Adipocyte (in vitro differentiated cells): ENCODE measurements at regions not wholly inside any gene's neighbourhood (a gene's known extent, or its start where the extent isn't known, plus 50 kb on each side); places are given as distances from the start of the nearest gene placed in this dataset.

Experiments used
- DNase-seq: peaks from one replicate; pipeline ENCODE4 v3.0.0-alpha.2; 2015; ENCODE audit warnings: low read depth
- H3K27me3 ChIP-seq: replicated peaks from 2 replicates; pipeline ENCODE4 v1.7.0; 2013; ENCODE audit warnings: mild to moderate bottlenecking, low read length, moderate library complexity; ENCODE audit not compliant: control insufficient read depth, insufficient read depth
- H3K36me3 ChIP-seq: 2 replicates; pipeline ENCODE4 v1.7.0; 2013; ENCODE audit warnings: low read length, mild to moderate bottlenecking, moderate library complexity; ENCODE audit not compliant: control insufficient read depth, insufficient read depth, severe bottlenecking
- H3K4me1 ChIP-seq: 2 replicates; pipeline ENCODE4 v1.7.0; 2013; ENCODE audit warnings: mild to moderate bottlenecking, low read length, moderate library complexity; ENCODE audit not compliant: control insufficient read depth, insufficient read depth
- H3K4me3 ChIP-seq: 2 replicates; pipeline ENCODE4 v1.7.0; 2013; ENCODE audit warnings: mild to moderate bottlenecking, low read length, moderate library complexity
- H3K9ac ChIP-seq: 2 replicates; pipeline ENCODE4 v1.7.0; 2013; ENCODE audit warnings: mild to moderate bottlenecking, low read length, moderate library complexity
- H3K9me3 ChIP-seq: 2 replicates; pipeline ENCODE4 v1.7.0; 2013; ENCODE audit warnings: mild to moderate bottlenecking, low read length, moderate library complexity; ENCODE audit not compliant: control insufficient read depth

GRCh38 chr7:108697254-108697653 is 127.6 kb downstream of the DNAJB9 start:
- DNase-seq: no peak
- no peaks in the 10 kb centered on the region for H3K9me3 ChIP-seq
- no peak overlapping the region for H3K9ac ChIP-seq
- H3K36me3 ChIP-seq: no peaks in the 10 kb centered on the region
- no peak overlapping the region for H3K4me3 ChIP-seq
- H3K27me3 ChIP-seq: no peaks in the 10 kb centered on the region
- no peaks in the 10 kb centered on the region for H3K4me1 ChIP-seq

DNA sequence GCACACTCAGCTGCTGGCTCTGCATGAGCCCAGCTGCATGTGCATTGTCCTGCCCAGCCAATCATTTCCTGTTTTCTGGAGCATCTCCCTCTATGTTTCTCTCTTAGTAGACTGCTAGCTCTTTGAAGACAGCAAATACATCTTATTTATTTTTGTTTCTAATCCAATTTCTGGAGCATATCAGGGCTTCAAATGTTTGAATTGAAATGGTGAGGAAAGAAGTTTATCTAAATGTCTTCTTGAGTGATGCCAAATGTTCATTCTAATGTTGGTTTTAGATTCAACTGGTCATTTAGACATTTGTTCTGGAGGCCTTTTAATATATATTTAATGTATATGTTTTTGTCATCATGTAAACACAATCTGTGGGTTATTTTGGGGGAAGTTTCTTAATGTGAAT is 141.9 kb downstream of the DNAJB9 start:
- Histone ChIP-seq H3K4me1 (no peaks in the 10 kb centered on the region), H3K9ac (no peak overlapping the region), H3K9me3 (no peaks in the 10 kb centered on the region), H3K27me3 (no peaks in the 10 kb centered on the region), H3K4me3 (no peak overlapping the region), H3K36me3 (no peaks in the 10 kb centered on the region)
- DNase-seq: no peak

DNA sequence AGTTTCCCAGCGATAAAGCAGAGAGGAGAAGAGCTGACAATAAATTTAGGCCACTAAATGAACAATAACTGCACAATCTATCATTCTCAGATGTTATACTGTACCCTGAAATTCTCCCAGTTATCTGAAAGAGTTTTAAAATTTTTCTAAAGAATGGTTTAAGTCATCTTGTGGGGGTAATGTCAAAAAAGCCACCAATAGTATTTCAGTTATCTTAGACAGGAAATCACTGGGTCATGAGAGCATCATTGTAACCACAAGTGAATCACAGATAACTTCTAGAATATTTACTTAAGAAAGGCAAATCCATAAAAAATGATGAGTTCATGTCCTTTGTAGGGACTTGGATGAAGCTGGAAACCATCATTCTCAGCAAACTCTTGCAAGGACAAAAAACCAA is 147.1 kb downstream of the DNAJB9 start:
- no peak for DNase-seq
- H3K9me3 ChIP-seq: no peaks in the 10 kb centered on the region
- no peak overlapping the region for H3K9ac ChIP-seq
- no peaks in the 10 kb centered on the region for H3K36me3 ChIP-seq
- no peaks in the 10 kb centered on the region for H3K4me1 ChIP-seq
- H3K27me3 ChIP-seq: no peaks in the 10 kb centered on the region
- H3K4me3 ChIP-seq: no peak overlapping the region

GRCh38 chr7:108717781-108718180 is 148.1 kb downstream of the DNAJB9 start:
- Histone ChIP-seq H3K9me3 (no peaks in the 10 kb centered on the region), H3K36me3 (no peaks in the 10 kb centered on the region), H3K9ac (no peak overlapping the region), H3K4me3 (no peak overlapping the region), H3K4me1 (no peaks in the 10 kb centered on the region), H3K27me3 (no peaks in the 10 kb centered on the region)
- DNase-seq: no peak

- DNase-seq: no peak
- Histone ChIP-seq H3K27me3 (no peaks in the 10 kb centered on the region), H3K9me3 (no peaks in the 10 kb centered on the region), H3K36me3 (no peaks in the 10 kb centered on the region), H3K4me3 (no peak overlapping the region), H3K9ac (no peak overlapping the region), H3K4me1 (no peaks in the 10 kb centered on the region)
Measured at GRCh38 chr7:108719631-108720030, 150.0 kb downstream of the DNAJB9 start.

DNA sequence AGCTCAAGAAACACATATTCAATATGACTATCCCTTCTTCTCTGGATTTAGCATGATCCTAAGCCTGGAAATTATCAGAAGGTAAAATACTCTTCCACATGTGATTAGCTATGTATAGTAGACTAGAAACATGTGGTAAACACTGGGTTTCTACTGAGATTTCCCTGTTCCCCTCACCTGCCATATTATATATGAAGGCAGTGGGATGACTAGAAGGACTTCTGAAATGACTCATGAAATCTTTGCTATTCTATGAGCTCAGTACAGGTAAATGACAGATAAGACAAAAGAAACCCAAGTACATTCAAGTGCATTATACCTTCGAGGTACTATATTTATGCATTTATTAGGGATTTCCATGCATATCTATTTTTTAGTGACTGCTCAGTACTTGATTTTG is 152.9 kb downstream of the DNAJB9 start:
- H3K9ac ChIP-seq: no peak overlapping the region
- H3K4me1 ChIP-seq: no peaks in the 10 kb centered on the region
- no peaks in the 10 kb centered on the region for H3K27me3 ChIP-seq
- H3K4me3 ChIP-seq: no peak overlapping the region
- DNase-seq: no peak
- H3K36me3 ChIP-seq: no peaks in the 10 kb centered on the region
- H3K9me3 ChIP-seq: no peaks in the 10 kb centered on the region

GRCh38 chr7:108723381-108723814 is 153.7 kb downstream of the DNAJB9 start:
- DNase-seq: no peak
- Histone ChIP-seq H3K9ac (no peak overlapping the region), H3K36me3 (no peaks in the 10 kb centered on the region)

DNA sequence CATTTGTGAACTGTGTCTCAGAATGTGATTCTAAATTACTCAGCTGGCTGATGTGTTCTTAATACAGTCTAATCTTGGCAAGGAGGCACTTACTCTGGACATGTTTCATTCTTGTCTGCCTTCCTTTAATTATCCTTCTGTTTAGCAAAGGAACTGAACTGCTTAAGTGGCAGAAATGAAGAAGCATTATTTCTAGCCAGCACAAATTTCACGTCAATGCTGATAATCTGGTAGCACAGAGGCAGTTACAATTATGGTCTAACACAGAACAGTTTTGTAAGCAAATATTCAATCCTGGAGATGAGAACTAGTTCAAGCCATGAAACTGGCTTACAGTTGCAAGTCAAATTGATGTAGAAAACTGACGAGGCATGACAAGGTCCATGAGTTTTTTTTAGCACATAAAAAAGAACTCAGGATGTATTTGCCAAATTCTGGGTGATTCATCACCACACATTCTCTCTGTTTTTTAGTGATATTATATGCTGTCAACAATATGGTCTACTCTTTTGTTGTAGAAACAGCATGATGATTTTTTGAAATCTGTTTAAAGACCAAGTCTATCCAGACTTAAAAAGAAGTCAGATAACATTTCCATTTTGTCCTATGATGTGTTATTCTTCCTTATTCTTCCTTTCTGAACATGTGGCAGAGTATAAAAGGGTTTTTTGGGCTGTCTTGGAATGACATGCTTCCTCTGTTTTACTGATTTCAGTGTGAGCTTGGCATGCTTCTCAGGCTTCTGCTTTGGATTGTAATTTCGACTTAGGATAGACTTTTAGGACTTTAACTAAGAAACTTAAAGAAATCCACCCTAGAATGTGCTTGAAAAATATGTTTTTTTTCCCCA is 154.8 kb downstream of the DNAJB9 start:
- Histone ChIP-seq H3K36me3 (no peaks in the 10 kb centered on the region), H3K4me1 (no peaks in the 10 kb centered on the region), H3K9me3 (no peaks in the 10 kb centered on the region), H3K4me3 (no peak overlapping the region), H3K27me3 (no peaks in the 10 kb centered on the region), H3K9ac (no peak overlapping the region)
- no peak for DNase-seq

More at GRCh38 chr7:108723381-108723814, 153.7 kb downstream of the DNAJB9 start:
- H3K4me1 ChIP-seq: no peaks in the 10 kb centered on the region
- H3K27me3 ChIP-seq: no peaks in the 10 kb centered on the region
- no peaks in the 10 kb centered on the region for H3K9me3 ChIP-seq
- no peak overlapping the region for H3K4me3 ChIP-seq

DNA sequence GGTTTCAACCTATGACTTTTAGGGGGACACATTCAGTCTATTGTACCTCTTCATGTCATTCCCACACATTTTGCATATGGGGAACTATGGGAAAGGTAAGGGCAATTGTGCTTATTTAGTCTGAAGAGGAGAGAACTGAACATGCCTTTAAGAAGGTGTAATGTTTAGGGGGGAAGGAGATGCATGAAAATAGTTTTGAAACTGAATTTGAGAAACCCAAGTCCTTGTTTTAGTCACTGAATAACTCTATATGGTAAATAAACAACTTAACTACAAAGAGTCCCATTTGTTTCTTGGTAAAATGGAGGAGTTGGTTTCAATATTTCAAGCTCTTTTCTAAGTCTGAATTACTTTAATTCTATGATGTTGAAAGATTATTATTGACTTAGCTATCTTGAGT is 166.1 kb downstream of the DNAJB9 start:
- no peak for DNase-seq
- no peaks in the 10 kb centered on the region for H3K36me3 ChIP-seq
- no peak overlapping the region for H3K4me3 ChIP-seq
- no peak overlapping the region for H3K9ac ChIP-seq
- no peaks in the 10 kb centered on the region for H3K27me3 ChIP-seq
- H3K4me1 ChIP-seq: no peaks in the 10 kb centered on the region
- peaks cover 2% of the 10 kb centered on the region for H3K9me3 ChIP-seq

DNA sequence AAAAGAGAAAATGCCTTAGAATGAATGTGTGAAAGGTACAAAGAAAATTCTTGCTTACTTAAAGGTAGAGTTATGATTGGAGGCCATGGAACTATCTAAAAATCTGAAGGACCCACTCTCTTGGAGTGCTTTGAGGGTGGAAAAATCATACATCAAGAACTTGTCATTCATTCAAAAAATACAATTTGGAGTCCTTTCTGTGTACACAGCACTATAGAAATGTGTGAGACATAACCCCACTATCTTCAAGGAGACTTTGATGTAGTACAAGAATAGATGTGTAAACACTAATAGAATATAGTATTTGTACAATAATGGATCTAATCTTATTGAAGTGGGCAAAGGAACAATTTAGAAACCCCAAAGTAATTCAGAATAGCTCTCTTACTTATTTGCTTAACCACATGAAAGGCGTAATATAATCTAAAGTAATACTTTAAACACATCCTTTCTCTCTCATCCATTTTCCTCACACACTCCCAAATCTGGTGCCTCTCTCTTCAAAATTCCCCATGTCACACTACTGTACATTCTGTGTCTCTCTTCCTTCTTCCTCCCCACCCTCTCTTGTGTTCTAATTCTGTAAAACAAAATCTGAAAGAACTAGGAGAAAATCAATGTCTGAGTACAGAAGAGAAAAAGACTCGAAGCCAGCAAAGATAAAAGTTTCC is 166.7 kb downstream of the DNAJB9 start:
- no peak overlapping the region for H3K9ac ChIP-seq

GRCh38 chr7:108770981-108771745 is 201.5 kb downstream of the DNAJB9 start:
- no peaks in the 10 kb centered on the region for H3K9me3 ChIP-seq
- DNase-seq: no peak
- peaks cover 4% of the 10 kb centered on the region for H3K4me1 ChIP-seq
- H3K4me3 ChIP-seq: no peak overlapping the region
- H3K36me3 ChIP-seq: no peaks in the 10 kb centered on the region
- no peak overlapping the region for H3K9ac ChIP-seq
- H3K27me3 ChIP-seq: no peaks in the 10 kb centered on the region

More for the DNA sequence above, 166.7 kb downstream of the DNAJB9 start:
- Histone ChIP-seq H3K9me3 (peaks cover 2% of the 10 kb centered on the region), H3K4me3 (no peak overlapping the region), H3K27me3 (no peaks in the 10 kb centered on the region), H3K36me3 (no peaks in the 10 kb centered on the region), H3K4me1 (no peaks in the 10 kb centered on the region)
- DNase-seq: no peak
